SK-N-SH treated with all-trans-retinoic acid at 6 μM for 48 hours (cell line): ENCODE measurements at regions not wholly inside any gene's neighbourhood (a gene's known extent, or its start where the extent isn't known, plus 50 kb on each side); places are given as distances from the start of the nearest gene placed in this dataset.

ENCODE experiments used
- ARNTL ChIP-seq: fragments of 450-650 bp; formaldehyde crosslinking; IDR thresholded peaks from 2 replicates; pipeline ENCODE4 v1.5.0; 2020; ENCODE audit warnings: low read depth, mild to moderate bottlenecking, moderate library complexity, borderline replicate concordance
- CREB5 ChIP-seq: fragments of 250-450 bp; sonication (Bioruptor Pico); IDR thresholded peaks from 2 replicates; pipeline ENCODE4 v1.5.1; 2020; ENCODE audit warnings: low read depth, mild to moderate bottlenecking, moderate library complexity
- CSDC2 ChIP-seq: fragments of 250-450 bp; sonication (Bioruptor Pico); IDR thresholded peaks from 2 replicates; pipeline ENCODE4 v1.5.0; 2020; ENCODE audit warnings: mild to moderate bottlenecking, moderate library complexity
- GLIS3 ChIP-seq: fragments of 250-450 bp; sonication (Bioruptor Pico); IDR thresholded peaks from 2 replicates; pipeline ENCODE4 v1.5.0; 2020; ENCODE audit warnings: mild to moderate bottlenecking, moderate library complexity
- ISL1 ChIP-seq: fragments of 250-450 bp; sonication (Bioruptor Pico); IDR thresholded peaks from 2 replicates; pipeline ENCODE4 v2.1.2; 2022; ENCODE audit warnings: mild to moderate bottlenecking, moderate library complexity
- PATZ1 ChIP-seq: fragments of 250-450 bp; sonication (Bioruptor Pico); IDR thresholded peaks from 2 replicates; pipeline ENCODE4 v1.8.0; 2020; ENCODE audit warnings: mild to moderate bottlenecking, moderate library complexity, borderline replicate concordance
- RARB ChIP-seq: fragments of 250-450 bp; sonication (Bioruptor Pico); IDR thresholded peaks from 2 replicates; pipeline ENCODE4 v1.8.0; 2021; ENCODE audit warnings: mild to moderate bottlenecking, moderate library complexity
- SNAI2 ChIP-seq: fragments of 250-450 bp; sonication (Bioruptor Pico); IDR thresholded peaks from 2 replicates; pipeline ENCODE4 v1.5.0; 2020; ENCODE audit warnings: mild to moderate bottlenecking, moderate library complexity
- TOX ChIP-seq: fragments of 250-450 bp; sonication (Bioruptor Pico); IDR thresholded peaks from 2 replicates; pipeline ENCODE4 v1.8.0; 2021; ENCODE audit warnings: mild to moderate bottlenecking, moderate library complexity, borderline replicate concordance
- ZC3H10 ChIP-seq: fragments of 250-450 bp; sonication (Bioruptor Pico); IDR thresholded peaks from 2 replicates; pipeline ENCODE4 v1.5.1; 2021; ENCODE audit warnings: mild to moderate bottlenecking, moderate library complexity
- ZFP30 ChIP-seq: fragments of 450-650 bp; formaldehyde crosslinking; IDR thresholded peaks from 2 replicates; pipeline ENCODE4 v1.5.0; 2022; ENCODE audit warnings: mild to moderate bottlenecking, moderate library complexity
- ZNF565 ChIP-seq: fragments of 450-650 bp; formaldehyde crosslinking; conservative IDR thresholded peaks from 2 replicates; pipeline ENCODE4 v1.5.0; 2020; ENCODE audit warnings: low read depth, mild to moderate bottlenecking, moderate library complexity
- TF ChIP-seq, protein P1 (sequence below): fragments of 250-450 bp; sonication (Bioruptor Pico); IDR thresholded peaks from 2 replicates; pipeline ENCODE4 v1.8.0; 2021; ENCODE audit warnings: low read depth, mild to moderate bottlenecking, moderate library complexity, borderline replicate concordance
- TF ChIP-seq, protein P2 (sequence below): fragments of 250-450 bp; sonication (Bioruptor Pico); IDR thresholded peaks from 2 replicates; pipeline ENCODE4 v1.5.1; 2021; ENCODE audit warnings: mild to moderate bottlenecking, moderate library complexity

GRCh38 chr20:43804781-43805180 is 78.0 kb upstream of the GTSF1L start:
- TF ChIP-seq, protein P1, sequence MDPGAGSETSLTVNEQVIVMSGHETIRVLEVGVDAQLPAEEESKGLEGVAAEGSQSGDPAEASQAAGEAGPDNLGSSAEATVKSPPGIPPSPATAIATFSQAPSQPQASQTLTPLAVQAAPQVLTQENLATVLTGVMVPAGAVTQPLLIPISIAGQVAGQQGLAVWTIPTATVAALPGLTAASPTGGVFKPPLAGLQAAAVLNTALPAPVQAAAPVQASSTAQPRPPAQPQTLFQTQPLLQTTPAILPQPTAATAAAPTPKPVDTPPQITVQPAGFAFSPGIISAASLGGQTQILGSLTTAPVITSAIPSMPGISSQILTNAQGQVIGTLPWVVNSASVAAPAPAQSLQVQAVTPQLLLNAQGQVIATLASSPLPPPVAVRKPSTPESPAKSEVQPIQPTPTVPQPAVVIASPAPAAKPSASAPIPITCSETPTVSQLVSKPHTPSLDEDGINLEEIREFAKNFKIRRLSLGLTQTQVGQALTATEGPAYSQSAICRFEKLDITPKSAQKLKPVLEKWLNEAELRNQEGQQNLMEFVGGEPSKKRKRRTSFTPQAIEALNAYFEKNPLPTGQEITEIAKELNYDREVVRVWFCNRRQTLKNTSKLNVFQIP (CRISPR knock-in tag): no peak
- no peak for TF ChIP-seq TOX (CRISPR knock-in tag)
- no peak for TF ChIP-seq ZNF565 (CRISPR knock-in tag)
- TF ChIP-seq ZFP30: no peak
- TF ChIP-seq RARB: no peak
- no peak for TF ChIP-seq ARNTL (CRISPR knock-in tag)
- no peak for TF ChIP-seq GLIS3
- TF ChIP-seq, protein P2, sequence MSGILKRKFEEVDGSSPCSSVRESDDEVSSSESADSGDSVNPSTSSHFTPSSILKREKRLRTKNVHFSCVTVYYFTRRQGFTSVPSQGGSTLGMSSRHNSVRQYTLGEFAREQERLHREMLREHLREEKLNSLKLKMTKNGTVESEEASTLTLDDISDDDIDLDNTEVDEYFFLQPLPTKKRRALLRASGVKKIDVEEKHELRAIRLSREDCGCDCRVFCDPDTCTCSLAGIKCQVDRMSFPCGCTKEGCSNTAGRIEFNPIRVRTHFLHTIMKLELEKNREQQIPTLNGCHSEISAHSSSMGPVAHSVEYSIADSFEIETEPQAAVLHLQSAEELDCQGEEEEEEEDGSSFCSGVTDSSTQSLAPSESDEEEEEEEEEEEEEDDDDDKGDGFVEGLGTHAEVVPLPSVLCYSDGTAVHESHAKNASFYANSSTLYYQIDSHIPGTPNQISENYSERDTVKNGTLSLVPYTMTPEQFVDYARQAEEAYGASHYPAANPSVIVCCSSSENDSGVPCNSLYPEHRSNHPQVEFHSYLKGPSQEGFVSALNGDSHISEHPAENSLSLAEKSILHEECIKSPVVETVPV (CRISPR knock-in tag): no peak
- TF ChIP-seq ZC3H10 (CRISPR knock-in tag): no peak
- no peak for TF ChIP-seq ISL1 (CRISPR knock-in tag)
- TF ChIP-seq PATZ1 (CRISPR knock-in tag): no peak
- TF ChIP-seq CSDC2 (CRISPR knock-in tag): no peak
- no peak for TF ChIP-seq CREB5 (CRISPR knock-in tag)
- no peak for TF ChIP-seq SNAI2 (CRISPR knock-in tag)
